ENCODE measurements at regions not wholly inside any gene's neighbourhood (a gene's known extent, or its start where the extent isn't known, plus 50 kb on each side); places are given as distances from the start of the nearest gene placed in this dataset.

GRCh38 chrX:104435249-104435648, 130.8 kb upstream of the IL1RAPL2 start:
- TF ChIP-seq CTCF (IDR thresholded peaks at IDR 0.05) (no peak), POLR2A (IDR thresholded peaks at IDR 0.05) (no peak), POLR2AphosphoS5 (IDR thresholded peaks at IDR 0.05) (no peak)

Data from suprapubic skin (tissue), 4 donors.